ENCODE measurements at regions not wholly inside any gene's neighbourhood (a gene's known extent, or its start where the extent isn't known, plus 50 kb on each side); places are given as distances from the start of the nearest gene placed in this dataset.

DNA sequence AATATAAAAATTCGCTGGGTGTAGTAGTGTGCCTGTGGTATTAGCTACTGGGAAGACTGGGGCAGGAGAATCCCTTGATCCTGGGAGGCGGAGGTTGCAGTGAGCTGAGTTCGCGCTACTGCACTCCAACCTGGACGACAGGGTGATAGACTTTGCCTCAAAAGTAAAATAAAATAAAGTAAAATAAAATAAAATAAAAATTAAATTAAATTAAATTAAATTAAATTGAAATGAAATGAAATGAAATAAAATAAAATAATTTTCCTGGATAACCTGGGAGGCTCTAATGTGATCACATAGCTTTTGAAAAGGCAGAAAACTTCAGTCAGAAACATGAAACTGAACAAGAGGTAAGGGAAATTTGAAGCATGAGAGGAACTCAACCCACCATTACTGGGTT is 818.4 kb upstream of the ATXN7L3B start:
- TF ChIP-seq, protein P1, sequence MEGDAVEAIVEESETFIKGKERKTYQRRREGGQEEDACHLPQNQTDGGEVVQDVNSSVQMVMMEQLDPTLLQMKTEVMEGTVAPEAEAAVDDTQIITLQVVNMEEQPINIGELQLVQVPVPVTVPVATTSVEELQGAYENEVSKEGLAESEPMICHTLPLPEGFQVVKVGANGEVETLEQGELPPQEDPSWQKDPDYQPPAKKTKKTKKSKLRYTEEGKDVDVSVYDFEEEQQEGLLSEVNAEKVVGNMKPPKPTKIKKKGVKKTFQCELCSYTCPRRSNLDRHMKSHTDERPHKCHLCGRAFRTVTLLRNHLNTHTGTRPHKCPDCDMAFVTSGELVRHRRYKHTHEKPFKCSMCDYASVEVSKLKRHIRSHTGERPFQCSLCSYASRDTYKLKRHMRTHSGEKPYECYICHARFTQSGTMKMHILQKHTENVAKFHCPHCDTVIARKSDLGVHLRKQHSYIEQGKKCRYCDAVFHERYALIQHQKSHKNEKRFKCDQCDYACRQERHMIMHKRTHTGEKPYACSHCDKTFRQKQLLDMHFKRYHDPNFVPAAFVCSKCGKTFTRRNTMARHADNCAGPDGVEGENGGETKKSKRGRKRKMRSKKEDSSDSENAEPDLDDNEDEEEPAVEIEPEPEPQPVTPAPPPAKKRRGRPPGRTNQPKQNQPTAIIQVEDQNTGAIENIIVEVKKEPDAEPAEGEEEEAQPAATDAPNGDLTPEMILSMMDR (IDR thresholded peaks at IDR 0.05; ENCODE audit: poor library complexity), result no peak
- no peak for TF ChIP-seq EZH2 (IDR thresholded peaks at IDR 0.05; ENCODE audit: borderline replicate concordance)
- no peak for TF ChIP-seq EZH2phosphoT487 (IDR thresholded peaks at IDR 0.05; ENCODE audit: low read depth, severe bottlenecking, unreplicated experiment)

Data from hepatocyte (in vitro differentiated cells).